NCI-H748 (cell line): ENCODE measurements at regions not wholly inside any gene's neighbourhood (a gene's known extent, or its start where the extent isn't known, plus 50 kb on each side); places are given as distances from the start of the nearest gene placed in this dataset.
A peak's percentile ranks its signal among the peaks of the same experiment; 100 is the strongest.
"Not testable (repeated sequence)": the region's sequence is repeated elsewhere in the genome, so short reads cannot be mapped to it uniquely, and the experiment has no call there.

Experiments
- DNase-seq: peaks from one replicate; lab custom pipeline; 2025; ENCODE audit not compliant: unreplicated experiment; lab: John Stamatoyannopoulos, UW

GRCh38 chr12:11446372-11446771 is 51.0 kb upstream of the PRB2 start:
- no peak for DNase-seq

DNA sequence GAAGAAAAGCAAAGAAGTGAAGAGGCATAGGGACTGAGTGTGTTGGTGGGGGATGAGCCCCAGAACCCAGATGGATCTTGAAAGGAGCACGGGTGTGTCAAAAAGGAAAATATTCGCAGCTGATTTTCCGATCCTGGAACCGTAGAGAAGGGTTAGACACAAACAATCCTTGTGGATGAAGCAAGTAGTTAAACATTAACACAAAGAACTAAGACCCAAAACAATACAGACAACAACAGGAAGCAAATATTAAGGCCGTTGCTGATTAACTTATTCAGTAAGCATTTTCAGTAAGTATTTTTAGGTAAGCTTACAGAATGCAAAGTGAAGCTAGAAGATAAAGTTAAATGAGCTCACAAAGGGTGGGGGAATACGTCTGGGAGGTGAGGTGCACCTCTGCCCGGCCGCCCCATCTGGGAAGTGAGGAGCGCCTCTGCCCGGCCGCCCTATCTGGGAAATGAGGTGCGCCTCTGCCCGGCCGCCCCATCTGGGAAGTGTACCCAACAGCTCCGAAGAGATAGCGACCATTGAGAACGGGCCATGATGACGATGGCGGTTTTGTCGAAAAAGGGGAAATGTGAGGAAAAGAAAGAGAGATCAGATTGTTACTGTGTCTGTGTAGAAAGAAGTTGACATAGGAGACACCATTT is 62.8 kb upstream of the PRB2 start:
- DNase-seq = no peak

DNA sequence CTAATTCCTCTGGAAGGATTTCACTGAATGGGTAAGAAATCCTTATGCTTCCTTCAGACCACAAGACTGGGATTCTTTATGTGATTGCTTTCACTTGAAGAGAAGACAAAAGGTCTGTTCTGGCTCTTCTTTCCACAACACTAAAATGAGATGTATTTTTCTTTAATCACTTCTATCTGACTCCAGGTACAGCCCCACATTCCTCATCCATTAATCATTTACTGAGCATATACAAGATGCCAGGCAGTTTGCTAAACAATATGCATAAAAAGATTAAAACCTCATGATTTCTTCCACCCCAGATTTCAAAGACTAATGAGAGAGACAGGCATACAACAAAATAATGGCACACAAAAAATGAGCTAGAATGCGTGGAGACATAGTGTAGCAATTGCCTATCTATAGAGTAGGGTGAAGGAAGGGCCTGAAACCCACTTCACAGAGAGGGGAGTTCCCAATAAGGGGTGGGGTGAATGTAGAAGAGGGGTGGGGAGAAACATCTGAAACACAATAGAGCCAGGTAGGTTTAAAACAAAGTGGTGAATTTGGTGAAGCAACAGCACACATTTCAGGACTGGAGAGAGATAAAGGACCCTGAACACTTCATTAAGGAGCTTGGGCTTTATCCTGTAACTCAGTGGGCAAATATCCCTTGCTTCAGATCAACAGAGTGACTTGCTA is 65.1 kb upstream of the PRB2 start:
- DNase-seq = no peak

GRCh38 chr12:11461433-11461832 is 66.1 kb upstream of the PRB2 start:
- DNase-seq = no peak

DNA sequence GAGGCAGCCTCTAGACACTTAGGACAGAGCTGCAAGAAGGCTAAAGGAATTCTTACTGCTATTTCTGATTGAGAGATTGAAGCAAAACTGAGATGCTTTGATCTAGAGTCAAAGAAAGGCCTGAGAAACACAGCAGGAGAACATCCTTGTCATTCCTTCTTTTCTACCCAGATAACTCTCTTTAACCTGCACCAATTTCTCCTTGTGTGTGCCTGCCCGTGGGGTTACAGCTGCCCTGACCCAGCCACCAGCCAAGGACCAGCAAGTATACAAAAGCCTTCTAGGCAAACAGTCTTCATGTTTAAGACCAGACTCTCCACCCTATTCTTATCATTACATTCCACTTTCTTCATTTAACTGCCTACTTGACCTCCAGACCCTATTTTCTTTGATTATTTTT is 81.7 kb upstream of the PRB2 start:
- no peak for DNase-seq

DNA sequence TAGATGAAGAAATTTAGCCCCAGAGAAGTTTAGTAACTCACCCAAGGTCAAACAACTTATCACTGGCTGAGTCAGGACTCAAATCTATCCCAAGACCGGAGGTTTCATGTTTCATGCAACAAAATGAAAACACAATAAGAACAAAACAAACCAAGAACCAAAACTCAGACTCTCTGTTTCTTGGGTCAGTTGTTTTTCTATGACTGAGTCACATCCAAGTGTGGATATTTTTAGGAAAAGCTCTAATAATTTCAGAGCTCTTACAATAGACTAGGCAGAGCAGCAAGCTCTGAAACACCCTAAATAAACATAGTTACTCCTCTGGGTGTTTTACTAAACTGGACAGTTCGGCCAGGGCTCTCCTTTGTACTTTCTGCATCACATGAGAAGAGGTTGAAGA is 87.6 kb upstream of the PRB2 start:
- no peak for DNase-seq

GRCh38 chr12:11486623-11487444 is 91.5 kb upstream of the PRB2 start:
- DNase-seq = peak; percentile 81

- no peak for DNase-seq
Observed at GRCh38 chr12:11496157-11496851, 100.9 kb upstream of the PRB2 start.

DNA sequence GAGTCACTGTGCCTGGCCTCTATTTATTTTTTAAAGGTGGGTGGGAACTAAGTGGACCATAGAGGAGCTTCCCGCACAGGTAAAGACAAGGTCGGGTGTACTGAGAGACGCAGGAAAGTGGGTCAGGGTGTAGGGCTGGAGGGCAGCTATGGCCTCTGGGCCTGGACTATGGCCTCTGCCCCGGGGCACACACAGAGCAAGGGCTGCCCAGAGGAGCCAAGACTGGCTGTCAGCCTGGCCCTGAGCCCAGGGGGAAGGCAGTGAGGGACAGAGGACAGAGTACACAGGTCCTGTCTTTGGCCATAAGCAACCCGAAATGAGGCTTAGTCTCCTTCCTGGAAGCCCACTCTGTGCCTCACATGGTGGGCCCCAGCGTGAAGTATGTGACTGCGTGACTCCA is 102.1 kb upstream of the PRB2 start:
- DNase-seq = no peak

DNA sequence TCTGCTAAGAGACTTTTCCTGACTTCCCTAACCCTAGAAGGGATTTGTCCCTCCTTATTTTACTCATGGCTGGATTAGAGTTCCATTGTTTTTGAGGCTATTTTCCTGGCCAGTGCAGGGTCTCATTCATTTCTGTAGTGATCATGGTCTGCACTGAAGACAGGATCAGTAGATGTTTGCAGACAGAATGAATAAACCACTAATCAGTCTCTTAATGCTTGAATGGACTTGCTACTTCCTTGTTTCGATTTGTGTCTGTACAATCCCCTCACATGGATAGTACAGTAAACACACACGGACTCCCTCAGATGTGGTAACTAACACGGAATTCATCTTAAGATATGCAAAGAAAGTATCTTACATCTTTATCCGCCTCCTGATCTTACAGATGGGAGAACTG is 102.6 kb upstream of the PRB2 start:
- DNase-seq = no peak

DNA sequence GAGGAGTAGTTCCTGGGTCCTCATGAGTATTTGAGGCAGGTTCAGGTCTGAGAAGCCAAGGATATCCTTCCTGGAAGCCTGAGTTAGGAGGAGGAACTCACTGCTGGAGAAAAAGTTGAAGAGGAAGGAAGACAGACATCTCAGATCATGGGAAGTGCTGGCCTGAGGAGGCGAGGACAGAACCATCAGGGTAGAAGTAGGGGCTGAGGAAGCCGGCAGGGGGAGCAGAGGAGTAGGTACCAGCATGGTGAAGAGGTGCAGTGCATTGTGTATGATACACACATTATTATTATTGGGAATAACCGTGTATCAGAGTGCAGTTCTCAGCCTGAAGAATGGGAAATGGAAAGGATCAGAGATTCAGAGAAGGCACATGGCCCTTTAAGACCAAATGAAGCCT is 103.2 kb upstream of the PRB2 start:
- DNase-seq = not testable (repeated sequence)

- no peak for DNase-seq
Observed at GRCh38 chr12:11499806-11500187, 104.4 kb upstream of the PRB2 start.

DNA sequence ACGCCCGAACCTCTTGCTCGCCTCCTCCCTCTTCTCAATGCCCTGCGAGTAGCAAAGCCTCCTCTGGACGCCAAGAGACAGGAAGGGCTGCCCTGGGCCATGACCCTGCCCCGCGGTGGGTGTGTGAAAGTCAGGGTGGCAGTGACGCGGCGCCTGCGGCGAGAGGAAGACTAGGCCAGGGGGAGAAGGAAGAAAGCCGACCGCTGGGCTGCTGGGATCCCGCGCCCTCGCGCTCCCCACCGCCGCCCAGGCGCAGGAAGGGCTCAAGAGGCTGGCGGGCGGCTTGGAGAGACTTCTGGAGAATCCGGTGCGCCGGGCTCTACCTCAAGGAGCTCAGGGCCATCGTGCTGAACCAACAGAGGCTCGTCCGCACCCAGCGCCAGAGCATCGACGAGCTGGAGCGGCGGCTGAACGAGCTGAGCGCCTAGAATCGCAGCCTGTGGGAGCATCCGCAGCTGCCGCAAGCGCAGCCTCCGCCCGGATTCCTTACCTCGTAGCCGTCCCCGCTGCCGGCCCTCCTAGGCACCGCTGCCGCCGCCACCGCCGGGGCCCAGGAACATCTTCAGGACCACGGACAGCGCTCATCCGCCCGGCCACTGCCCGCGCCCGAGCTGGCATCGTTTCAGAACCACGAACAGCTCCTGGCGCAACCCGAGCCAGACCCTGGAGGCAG is 105.0 kb upstream of the PRB2 start:
- DNase-seq = peak; percentile 66

DNA sequence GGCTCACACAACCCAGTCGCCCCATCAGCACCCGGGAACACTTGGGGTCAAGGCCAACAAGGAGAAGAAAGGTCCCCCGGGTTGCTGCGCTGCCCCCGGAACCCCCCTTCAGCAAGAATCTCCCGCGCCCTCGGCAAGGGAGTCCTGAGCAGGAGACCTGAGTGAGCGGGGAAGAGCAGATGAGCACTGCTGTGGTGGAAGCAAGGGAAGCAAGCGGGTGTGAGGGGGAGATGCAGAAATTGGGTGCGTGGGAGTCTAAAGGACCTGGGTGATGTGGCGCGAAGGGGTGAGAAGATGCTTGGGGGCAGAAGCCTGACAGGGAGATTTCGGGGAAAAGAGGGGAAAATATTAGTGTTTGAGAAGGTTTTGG is 105.5 kb upstream of the PRB2 start:
- DNase-seq = peak; percentile 40

DNA sequence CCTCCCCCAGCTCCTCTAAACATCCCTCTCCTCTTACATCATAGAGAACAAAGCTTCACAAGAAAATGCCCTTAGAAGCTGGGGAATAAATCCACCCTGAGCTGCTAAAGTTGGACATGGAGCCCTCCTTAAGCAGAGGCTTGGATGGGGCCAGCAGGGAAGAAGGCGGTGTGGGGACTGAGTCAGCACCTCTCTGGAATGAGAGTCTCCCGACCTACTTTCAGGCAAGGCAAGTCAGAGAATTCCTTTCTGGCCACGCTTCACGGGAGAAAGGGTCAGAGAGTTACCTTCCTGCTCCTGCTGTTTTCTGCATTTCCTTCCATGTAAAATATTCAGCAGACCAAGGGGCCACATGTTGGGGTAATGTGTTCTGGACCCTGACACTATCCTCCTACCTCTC is 113.3 kb upstream of the PRB2 start:
- DNase-seq = no peak

DNA sequence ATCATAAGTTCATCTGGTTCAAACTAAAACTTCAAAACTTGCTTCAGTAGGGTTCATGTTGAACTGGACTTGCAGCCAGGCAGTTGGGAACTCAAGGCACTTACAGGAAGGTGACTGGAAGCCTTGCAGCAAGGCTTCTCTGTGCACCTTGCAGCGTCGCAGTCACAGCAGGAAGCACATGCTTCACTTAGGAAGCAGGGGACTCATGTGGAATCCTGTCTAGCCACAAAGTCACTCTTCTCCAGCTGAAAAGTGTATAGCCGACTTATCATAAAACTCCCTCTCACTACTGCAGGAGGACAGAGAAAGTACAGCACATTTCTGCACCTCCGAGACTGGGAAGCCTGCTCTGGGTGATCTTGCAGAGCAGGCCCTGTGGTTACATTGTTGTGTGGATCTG is 114.0 kb upstream of the PRB2 start:
- DNase-seq = no peak

- no peak for DNase-seq
Observed at GRCh38 chr12:11510671-11511070, 115.3 kb upstream of the PRB2 start.

GRCh38 chr12:11513288-11513687 is 117.9 kb upstream of the PRB2 start:
- DNase-seq = no peak

- no peak for DNase-seq
Observed at GRCh38 chr12:11517080-11517479, 121.7 kb upstream of the PRB2 start.

- DNase-seq = no peak
Observed at GRCh38 chr12:11524446-11524845, 125.0 kb upstream of the ETV6 start.

- DNase-seq = no peak
Observed at GRCh38 chr12:11534064-11534463, 115.4 kb upstream of the ETV6 start.
